Germinal center (tissue), 1 donor: ENCODE measurements at regions not wholly inside any gene's neighbourhood (a gene's known extent, or its start where the extent isn't known, plus 50 kb on each side); places are given as distances from the start of the nearest gene placed in this dataset.

ENCODE experiments used
- DNase-seq: peaks from one replicate; pipeline ENCODE4 v3.0.0; 2012; ENCODE audit warnings: mixed read lengths, low spot score

DNA sequence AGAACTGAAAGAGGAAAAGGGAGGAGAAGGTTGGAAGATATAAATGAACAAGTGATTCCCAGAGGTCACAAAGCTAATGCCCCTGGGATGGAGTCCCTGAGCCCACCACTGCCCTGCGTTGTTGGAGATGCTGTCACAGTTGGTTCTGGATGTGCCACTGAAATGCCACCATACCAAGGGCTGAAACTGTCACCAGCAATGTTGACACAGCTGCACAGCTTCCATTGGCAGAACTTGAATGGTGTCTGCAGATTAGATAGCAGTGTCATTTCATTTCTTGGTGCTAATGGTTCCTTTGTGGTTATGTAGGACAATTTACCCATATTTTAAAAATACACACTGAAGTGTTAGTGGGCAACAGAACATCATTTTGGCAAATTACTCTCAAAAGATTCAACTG is 120.7 kb downstream of the TBXT start:
- DNase-seq = no peak

GRCh38 chr6:166046226-166046625 is 121.4 kb downstream of the TBXT start:
- DNase-seq = no peak

DNA sequence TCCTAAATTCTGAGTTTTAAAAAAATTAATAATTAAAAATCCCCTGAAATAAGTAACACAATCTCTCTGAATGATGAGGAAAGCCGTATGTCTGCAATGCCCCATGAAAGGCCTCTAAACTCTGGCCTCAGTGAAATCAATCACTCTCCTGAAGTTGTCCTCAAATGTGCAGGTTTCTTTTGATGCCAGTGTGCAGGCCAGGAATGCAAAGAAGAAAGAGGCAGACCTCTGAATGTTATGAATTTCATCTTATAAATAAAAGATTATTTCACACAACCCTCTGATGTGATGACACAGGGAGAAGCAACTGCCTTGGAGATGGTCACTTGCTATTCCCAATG is 121.8 kb downstream of the TBXT start:
- no peak for DNase-seq

- DNase-seq = no peak
These were observed 122.3 kb downstream of the TBXT start for GRCh38 chr6:166045173-166045859.

GRCh38 chr6:166041277-166041676 is 126.4 kb downstream of the TBXT start:
- no peak for DNase-seq

- no peak for DNase-seq
These were observed 127.4 kb downstream of the TBXT start for GRCh38 chr6:166040292-166040691.

GRCh38 chr6:166036316-166037095 is 131.1 kb downstream of the TBXT start:
- no peak for DNase-seq

GRCh38 chr6:166032366-166033200 is 135.1 kb downstream of the TBXT start:
- DNase-seq = no peak

DNA sequence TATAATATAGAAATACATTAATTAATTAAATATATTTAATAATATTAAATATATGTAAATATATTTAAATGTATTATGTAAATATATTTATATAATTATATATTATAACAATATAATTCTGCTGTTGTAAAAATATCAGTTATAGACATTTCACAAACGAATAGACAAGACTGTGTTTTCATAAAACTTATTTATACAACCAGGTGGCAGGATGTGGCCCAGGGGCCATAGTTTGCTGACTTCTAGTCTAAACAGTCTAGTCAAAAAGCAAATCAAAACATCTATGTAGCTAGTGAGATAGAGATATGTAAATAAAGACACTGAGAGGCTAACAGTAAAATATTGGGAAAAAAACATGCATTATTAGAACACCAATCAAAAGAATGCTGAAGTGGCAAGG is 136.4 kb downstream of the TBXT start:
- no peak for DNase-seq

DNA sequence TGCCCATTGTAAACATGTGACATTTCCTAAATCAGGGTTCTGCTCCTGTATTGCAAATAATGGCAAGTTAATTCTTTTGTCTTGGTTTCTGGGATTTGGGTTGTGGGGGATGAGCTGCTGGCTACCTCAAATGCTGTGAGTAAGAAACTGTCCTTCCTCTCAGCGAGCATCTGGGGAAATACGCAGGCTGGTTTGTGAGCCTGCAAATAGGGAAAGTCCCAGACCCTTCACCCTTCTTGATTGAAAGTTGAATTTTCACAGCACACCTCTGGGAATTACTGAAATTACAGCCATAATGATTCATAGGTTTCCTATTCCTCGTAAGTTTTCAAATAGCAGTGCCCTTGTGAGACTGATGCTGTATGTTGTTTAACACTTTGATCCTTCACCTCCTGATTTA is 138.1 kb downstream of the TBXT start:
- no peak for DNase-seq

GRCh38 chr6:166027761-166028160 is 139.9 kb downstream of the TBXT start:
- no peak for DNase-seq

DNA sequence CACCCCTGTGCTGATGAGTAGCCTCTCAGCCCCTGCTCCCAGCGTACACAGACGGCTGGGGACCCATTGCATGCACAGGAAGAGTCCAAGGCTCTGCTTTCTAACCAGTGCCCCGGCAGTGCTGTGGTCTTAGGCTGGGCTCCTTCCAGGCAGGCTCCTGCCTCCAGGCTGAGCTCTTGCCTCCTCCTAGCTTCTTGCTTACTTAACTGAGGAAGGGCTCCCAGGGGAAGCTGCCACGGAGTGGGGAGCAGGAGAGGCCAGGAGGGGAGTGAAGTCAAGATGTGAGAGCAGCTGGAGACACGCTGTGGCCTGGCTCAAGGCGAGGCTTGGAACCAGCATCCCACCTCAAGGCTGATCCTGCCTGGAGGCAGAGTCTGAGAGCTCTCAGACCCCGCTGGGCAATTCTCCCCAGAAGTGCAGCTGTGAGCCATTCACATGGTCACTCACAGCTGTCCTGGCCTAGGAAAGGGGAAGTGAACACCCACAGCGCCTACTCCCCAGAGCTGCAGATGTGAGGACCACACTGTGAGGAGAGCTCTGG is 141.0 kb downstream of the TBXT start:
- no peak for DNase-seq

- DNase-seq = no peak
These were observed 142.3 kb downstream of the TBXT start for GRCh38 chr6:166025149-166025898.

DNA sequence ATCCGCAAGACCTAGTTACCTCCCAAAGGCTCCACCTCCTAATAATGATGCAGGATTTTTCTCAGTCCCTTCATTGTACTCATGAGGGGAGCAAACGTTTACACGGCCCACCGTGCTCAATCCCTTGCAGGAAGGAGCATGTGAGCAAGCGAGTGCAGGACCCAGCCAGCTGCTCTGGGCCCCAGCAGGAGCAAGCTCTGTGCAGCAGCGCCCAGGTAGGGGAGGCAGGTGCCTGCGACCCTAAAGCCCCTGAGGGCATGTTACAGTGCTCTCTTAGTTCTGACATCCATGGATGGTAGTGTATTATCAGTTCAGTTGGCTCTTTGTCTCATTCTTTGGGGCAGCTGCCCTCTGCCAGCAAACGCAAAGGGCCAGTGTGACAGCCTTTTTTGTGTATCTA is 143.4 kb downstream of the TBXT start:
- DNase-seq = no peak

GRCh38 chr6:166023273-166023989 is 144.2 kb downstream of the TBXT start:
- DNase-seq = no peak

GRCh38 chr6:166021429-166021828 is 146.2 kb downstream of the TBXT start:
- no peak for DNase-seq

DNA sequence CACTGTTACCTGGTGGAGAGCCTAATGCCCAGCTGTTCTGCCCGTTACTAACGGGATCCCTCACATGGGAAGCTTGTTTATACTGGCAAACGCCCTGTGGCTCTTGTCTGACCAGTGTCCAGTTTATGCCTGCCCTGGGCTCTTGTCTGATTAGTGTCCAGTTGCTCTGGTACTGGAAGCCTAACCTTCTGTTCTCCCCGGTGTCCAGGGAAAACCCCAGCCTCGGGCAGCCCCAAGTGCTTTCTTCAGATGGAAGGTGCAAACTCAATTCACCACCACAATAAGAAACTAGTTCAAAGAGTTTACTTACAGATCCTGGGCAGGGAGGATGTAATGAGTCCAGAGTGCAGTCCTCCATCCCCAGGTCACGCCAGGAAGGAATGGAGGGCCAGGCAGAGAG is 148.4 kb downstream of the TBXT start:
- DNase-seq = no peak

DNA sequence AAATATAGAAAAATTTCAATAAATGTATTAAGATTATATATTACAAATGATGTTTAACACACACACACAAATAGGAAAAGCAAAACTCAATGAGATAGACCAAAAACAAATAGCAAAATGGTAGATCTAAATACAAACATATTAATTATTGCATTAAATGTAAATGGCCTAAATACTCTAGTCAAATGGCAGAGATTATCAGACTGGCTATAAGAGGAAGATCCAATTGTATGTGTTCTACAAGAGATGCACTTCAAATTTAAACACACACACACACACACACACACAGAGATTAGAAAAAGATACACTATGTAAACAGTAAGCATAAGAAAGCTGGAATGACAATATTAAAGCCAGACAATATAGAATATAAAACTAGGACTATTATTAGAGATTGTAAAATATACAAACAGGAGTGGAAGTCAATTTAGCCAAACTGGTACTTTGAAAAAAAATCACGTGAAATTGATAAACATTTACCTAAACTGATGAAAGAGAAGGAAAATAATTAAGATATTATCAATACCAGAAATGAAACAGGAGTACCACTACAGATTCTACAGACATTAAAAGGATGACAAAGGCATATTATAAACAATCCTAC is 150.5 kb downstream of the TBXT start:
- DNase-seq = no peak

- DNase-seq = no peak
These were observed 152.7 kb downstream of the TBXT start for GRCh38 chr6:166014966-166015365.

DNA sequence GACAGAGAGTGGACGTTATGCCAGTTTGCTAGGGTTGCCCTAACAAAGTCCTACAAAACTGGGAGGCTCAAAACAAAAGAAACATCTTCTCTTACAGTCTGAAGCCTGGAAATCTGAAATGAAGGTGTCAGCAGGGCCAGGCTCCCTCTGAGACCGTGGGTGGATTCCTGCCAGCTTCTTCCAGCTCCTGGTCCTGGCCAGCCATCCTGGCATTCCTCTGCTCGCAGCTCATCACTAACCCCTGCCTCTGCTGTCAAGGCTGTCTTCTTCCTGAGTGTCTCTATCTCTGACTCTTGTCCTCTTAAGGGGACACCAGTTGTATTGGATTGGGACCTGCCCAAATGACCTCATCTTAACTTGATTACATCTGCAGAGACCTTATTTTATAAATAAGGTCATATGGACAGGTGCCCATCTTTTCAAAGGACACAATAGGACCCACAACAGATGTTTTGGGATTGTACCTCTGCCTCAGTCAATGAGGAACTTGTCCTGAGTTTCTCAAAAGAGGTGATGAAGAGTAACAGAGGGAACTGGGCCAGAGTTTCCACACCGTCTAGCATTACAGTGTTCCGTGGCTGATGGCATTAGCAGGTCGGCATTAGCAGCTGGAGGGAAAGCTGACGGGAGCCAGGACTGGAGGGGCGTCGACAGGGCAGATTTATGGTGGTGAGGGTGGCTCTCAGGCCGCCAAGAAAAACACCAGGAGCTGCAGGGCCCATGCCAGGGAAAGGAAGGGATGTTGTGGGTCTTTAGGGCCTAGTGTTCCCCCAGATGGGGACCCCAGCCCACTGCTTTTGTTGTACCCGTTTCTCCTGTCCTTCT is 157.3 kb downstream of the TBXT start:
- no peak for DNase-seq
